Esophagus squamous epithelium (tissue), 5 donors: ENCODE measurements at regions not wholly inside any gene's neighbourhood (a gene's known extent, or its start where the extent isn't known, plus 50 kb on each side); places are given as distances from the start of the nearest gene placed in this dataset.

Experiments
- DNase-seq: peaks from one replicate; lab custom pipeline; 2025; lab: John Stamatoyannopoulos, UW
- H3K27ac ChIP-seq, 4 donors: fragments of 200-600 bp; sonication (generic); one replicate each; pipeline ENCODE4 v1.5.1; 2016 to 2019; ENCODE audit warnings: mild to moderate bottlenecking in 1 of 4
- H3K27me3 ChIP-seq, 4 donors: fragments of 200-600 bp; sonication (generic); 1 replicate in 3 of 4; 2 replicates in 1 of 4; pipeline versions ENCODE4 v1.5.1 to v1.6.0; 2017 to 2021; ENCODE audit warnings: antibody characterized with exemption in 1 of 4
- H3K36me3 ChIP-seq, 3 donors: fragments of 200-600 bp; sonication (generic); one replicate each; pipeline ENCODE4 v1.5.1; 2016 to 2019
- H3K4me1 ChIP-seq, 3 donors: fragments of 200-600 bp; sonication (generic); one replicate each; pipeline ENCODE4 v1.5.1; 2017 to 2019
- H3K4me3 ChIP-seq, 4 donors: fragments of 200-600 bp; sonication (generic); 1 replicate in 3 of 4; 2 replicates in 1 of 4; pipeline ENCODE4 v1.5.1; 2016 to 2019; ENCODE audit warnings: mild to moderate bottlenecking in 2 of 4, moderate library complexity in 1 of 4
- H3K9me3 ChIP-seq, 3 donors: fragments of 200-600 bp; sonication (generic); one replicate each; pipeline ENCODE4 v1.5.1; 2016 to 2019
- POLR2A ChIP-seq, 4 donors: fragments of 450-650 bp; IDR thresholded peaks; one replicate each; pipeline ENCODE4 v1.6.1; 2017; ENCODE audit warnings: antibody characterized with exemption in 4 of 4, mild to moderate bottlenecking in 4 of 4, moderate library complexity in 3 of 4
- WGBS, 2 donors: methylation state at CpG; one replicate each; pipeline ENCODE4 v1.1.5; 2018; 5-methylcytosine and 5-hydroxymethylcytosine counted together
- intact Hi-C: fragments of 100-400 bp; cut with DNase I; formaldehyde crosslinking; loops from one replicate; pipeline ENCODE4 v1.15.0; 2022
- TF ChIP-seq, protein P1 (sequence below), 6 experiments: fragments of 450-650 bp in 4 of 6; fragments of 200-600 bp in 2 of 6; sonication (generic) in 2 of 6; IDR thresholded peaks; one replicate each; pipeline ENCODE4 v1.5.1; 2016 to 2019; ENCODE audit warnings: antibody characterized with exemption in 6 of 6, mild to moderate bottlenecking in 4 of 6, moderate library complexity in 4 of 6
- donor health status: DM: yes; HTN: yes; CAD: no.

- no peak for DNase-seq
- no peak overlapping the region for H3K27ac ChIP-seq
- H3K36me3 ChIP-seq: no peaks in the 10 kb centered on the region
- peaks cover 0 to 51% (median 0%) of the 10 kb centered on the region in 4 donors for H3K27me3 ChIP-seq
- H3K4me1 ChIP-seq: no peaks in the 10 kb centered on the region
- H3K4me3 ChIP-seq: no peak overlapping the region
- 78 to 81% methylated on average over 7 to 8 of the region's 8 CpGs for WGBS, 2 donors
- no peaks in the 10 kb centered on the region for H3K9me3 ChIP-seq
- TF ChIP-seq, protein P1, sequence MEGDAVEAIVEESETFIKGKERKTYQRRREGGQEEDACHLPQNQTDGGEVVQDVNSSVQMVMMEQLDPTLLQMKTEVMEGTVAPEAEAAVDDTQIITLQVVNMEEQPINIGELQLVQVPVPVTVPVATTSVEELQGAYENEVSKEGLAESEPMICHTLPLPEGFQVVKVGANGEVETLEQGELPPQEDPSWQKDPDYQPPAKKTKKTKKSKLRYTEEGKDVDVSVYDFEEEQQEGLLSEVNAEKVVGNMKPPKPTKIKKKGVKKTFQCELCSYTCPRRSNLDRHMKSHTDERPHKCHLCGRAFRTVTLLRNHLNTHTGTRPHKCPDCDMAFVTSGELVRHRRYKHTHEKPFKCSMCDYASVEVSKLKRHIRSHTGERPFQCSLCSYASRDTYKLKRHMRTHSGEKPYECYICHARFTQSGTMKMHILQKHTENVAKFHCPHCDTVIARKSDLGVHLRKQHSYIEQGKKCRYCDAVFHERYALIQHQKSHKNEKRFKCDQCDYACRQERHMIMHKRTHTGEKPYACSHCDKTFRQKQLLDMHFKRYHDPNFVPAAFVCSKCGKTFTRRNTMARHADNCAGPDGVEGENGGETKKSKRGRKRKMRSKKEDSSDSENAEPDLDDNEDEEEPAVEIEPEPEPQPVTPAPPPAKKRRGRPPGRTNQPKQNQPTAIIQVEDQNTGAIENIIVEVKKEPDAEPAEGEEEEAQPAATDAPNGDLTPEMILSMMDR (IDR thresholded peaks at IDR 0.05): no peak
- TF ChIP-seq POLR2A (IDR thresholded peaks at IDR 0.05): no peak
- intact Hi-C loops: no loop called here
These were observed 199.9 kb downstream of the PHETA1 start for GRCh38 chr12:111169032-111169431.

DNA sequence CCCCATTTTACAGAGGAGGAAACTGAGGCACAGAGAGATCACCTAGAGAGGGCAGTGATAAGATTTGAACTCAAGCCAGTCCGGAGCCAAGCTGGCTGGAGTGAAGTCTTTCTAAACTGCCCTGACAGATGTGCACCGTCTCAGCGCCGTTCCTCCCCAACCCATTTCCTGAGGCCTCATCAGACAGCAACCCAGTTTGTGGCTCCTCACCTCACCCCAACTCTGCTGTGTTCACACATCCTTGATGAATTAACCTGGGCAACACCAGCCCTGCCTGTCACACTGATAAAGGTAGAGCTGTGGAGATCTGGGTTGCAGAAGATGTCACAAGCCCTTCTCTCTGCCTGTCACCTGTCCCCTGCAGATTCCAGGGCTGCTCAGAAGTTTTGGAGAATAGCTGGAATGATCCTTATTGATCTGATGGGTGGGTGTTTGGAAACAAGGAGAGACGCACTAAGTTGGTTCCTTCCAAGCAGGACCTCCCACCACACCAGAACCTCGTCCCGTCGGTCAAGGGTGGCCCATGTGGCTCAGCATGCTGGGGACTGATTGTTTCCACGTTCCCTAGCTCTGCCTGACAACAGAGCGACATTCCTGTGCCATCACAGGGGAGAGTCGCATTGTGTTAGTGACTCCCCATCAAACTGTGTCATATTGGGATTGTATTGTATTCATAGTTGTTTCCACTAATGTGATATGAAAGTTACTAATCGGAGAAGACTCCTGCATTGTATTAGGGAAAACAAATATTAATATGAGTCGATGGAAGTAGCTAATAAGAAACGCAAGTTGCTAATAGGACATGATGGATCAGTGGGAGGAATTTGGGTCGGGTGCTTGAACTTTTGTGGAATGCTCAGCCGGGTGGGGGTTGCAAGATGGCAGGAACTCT is 200.6 kb downstream of the PHETA1 start:
- WGBS, 2 donors: 63 to 70% methylated on average over 12 to 16 of the region's 16 CpGs
- no peaks in the 10 kb centered on the region for H3K36me3 ChIP-seq
- no peak for TF ChIP-seq POLR2A (IDR thresholded peaks at IDR 0.05)
- TF ChIP-seq, protein P1 (IDR thresholded peaks at IDR 0.05): no peak
- DNase-seq: no peak
- H3K9me3 ChIP-seq: no peaks in the 10 kb centered on the region
- H3K4me1 ChIP-seq: no peaks in the 10 kb centered on the region
- peaks cover 0 to 43% (median 0%) of the 10 kb centered on the region in 4 donors for H3K27me3 ChIP-seq
- H3K27ac ChIP-seq: no peak overlapping the region
- intact Hi-C loops: no loop called here
- no peak overlapping the region for H3K4me3 ChIP-seq

DNA sequence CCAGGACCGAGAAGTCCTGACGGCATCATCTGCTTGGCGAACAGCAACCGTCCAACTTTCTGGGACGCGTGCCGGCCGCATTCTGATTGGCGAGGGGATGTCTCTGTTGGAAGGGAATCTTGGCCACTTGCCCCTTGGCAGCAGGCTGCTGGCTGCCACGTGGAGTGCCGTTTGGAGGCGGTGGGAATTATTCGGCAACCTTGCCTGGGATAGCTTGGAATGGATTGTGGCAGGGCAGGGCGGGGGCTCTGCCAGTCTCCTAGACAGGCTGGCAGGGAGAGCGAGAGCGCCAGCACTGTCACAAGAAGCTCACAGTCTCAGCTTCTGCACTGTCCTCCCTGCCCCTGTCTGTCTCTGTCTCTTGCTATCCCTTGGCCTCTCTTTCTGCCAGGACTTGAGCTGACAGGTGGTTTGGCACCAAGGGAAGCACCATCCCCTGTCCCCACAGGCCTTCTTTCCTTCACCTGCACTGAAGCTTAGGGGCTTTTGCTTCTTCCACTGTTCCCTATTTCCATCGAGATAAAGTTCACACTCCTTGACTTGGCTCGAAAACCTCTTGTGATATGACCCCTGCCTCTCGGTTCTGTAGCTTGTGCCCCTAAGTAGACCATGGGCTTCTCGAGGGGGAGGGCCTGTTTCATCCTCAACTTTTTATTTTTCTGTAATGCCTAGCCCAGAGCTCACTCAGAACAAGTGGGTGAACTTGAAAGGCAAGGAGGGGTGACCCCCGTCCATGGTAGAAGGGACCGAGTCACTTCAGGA is 201.9 kb downstream of the PHETA1 start:
- intact Hi-C loops: no loop called here
- H3K36me3 ChIP-seq: no peaks in the 10 kb centered on the region
- no peaks in the 10 kb centered on the region for H3K4me1 ChIP-seq
- no peak overlapping the region for H3K27ac ChIP-seq
- 69 to 72% methylated on average over 9 to 11 of the region's 22 CpGs for WGBS, 2 donors
- H3K27me3 ChIP-seq: peaks cover 0 to 42% (median 0%) of the 10 kb centered on the region in 4 donors
- DNase-seq: no peak
- H3K9me3 ChIP-seq: no peaks in the 10 kb centered on the region
- no peak overlapping the region for H3K4me3 ChIP-seq
- TF ChIP-seq, protein P1 (IDR thresholded peaks at IDR 0.05): no peak
- TF ChIP-seq POLR2A (IDR thresholded peaks at IDR 0.05): no peak

- 67 to 71% methylated on average over 6 to 9 of the region's 9 CpGs for WGBS, 2 donors
These were observed 203.9 kb downstream of the PHETA1 start for GRCh38 chr12:111164833-111165525.

More at GRCh38 chr12:111164833-111165525, 203.9 kb downstream of the PHETA1 start:
- H3K27me3 ChIP-seq: peaks cover 0 to 50% (median 0%) of the 10 kb centered on the region in 4 donors
- intact Hi-C loops: no loop called here
- no peak overlapping the region for H3K4me3 ChIP-seq
- DNase-seq: no peak
- H3K36me3 ChIP-seq: no peaks in the 10 kb centered on the region
- H3K9me3 ChIP-seq: no peaks in the 10 kb centered on the region
- H3K27ac ChIP-seq: no peak overlapping the region
- no peaks in the 10 kb centered on the region for H3K4me1 ChIP-seq
- TF ChIP-seq POLR2A (IDR thresholded peaks at IDR 0.05): no peak
- TF ChIP-seq, protein P1 (IDR thresholded peaks at IDR 0.05): no peak
